ENCODE measurements at regions not wholly inside any gene's neighbourhood (a gene's known extent, or its start where the extent isn't known, plus 50 kb on each side); places are given as distances from the start of the nearest gene placed in this dataset.
A peak's percentile ranks its signal among the peaks of the same experiment; 100 is the strongest.
"Not testable (repeated sequence)": the region's sequence is repeated elsewhere in the genome, so short reads cannot be mapped to it uniquely, and the experiment has no call there.

DNA sequence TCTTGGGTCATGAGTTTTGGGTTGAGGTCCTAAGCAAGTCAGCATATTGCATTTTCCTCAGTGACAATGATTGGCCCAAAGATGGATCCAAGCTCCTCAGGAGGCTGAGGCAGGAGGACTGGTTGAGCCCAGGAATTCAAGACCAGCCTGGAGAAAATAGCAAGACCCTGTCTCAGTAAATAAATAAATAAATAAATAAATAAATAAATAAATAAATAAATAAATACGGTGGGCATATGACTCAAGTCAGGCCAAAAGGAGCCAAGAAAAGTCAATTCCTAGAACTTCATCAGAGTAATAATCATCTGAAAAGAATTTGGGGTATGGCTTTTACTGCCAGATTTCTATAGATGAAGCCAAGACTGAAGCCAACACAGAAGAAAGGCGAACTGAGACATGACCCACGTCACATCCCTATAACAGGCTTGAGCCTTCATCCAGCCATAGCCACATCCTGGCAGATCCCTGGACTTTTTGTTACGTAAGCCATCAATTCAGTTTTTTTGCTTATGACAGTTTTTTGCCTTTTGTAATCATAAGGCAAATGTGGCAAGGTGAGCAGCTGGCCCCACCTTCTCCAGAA is 88.5 kb upstream of the NFASC start:
- DNase-seq = no peak

DNA sequence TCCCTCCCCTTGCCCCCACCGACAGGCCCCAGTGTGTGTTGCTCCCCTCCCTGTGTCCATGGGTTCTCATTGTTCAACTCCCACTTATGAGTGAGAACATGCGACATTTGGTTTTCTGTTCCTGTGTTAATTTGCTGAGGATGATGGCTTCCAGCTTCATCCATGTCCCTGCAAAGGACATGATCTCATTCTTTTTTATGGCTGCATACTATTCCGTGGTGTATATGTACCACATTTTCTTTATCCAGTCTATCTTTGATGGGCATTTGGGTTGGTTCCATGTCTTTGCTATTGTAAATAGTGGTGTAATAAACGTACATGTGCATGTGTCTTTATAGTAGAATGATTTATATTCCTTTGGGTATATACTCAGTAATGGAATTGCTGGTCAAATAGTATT is 85.6 kb upstream of the NFASC start:
- not testable (repeated sequence) for DNase-seq

DNA sequence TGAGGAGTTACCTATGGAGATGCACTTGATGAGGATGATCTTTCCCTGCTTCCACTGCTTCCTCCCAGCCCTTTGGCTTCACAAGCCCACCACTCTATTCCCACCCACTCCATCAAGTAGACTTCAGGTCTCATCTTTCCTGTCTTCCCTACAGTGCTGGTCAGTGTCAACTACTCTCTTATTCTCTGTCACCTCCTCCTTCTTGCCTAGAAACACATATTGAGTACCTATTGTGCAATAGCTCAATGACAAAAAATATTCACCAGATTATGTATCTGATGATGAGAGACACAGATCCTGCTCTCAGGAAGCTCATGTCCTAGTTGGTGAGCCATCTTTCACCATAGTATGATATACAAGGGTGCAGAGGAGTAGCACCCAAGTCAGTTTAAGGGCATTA is 82.2 kb upstream of the NFASC start:
- no peak for DNase-seq

DNA sequence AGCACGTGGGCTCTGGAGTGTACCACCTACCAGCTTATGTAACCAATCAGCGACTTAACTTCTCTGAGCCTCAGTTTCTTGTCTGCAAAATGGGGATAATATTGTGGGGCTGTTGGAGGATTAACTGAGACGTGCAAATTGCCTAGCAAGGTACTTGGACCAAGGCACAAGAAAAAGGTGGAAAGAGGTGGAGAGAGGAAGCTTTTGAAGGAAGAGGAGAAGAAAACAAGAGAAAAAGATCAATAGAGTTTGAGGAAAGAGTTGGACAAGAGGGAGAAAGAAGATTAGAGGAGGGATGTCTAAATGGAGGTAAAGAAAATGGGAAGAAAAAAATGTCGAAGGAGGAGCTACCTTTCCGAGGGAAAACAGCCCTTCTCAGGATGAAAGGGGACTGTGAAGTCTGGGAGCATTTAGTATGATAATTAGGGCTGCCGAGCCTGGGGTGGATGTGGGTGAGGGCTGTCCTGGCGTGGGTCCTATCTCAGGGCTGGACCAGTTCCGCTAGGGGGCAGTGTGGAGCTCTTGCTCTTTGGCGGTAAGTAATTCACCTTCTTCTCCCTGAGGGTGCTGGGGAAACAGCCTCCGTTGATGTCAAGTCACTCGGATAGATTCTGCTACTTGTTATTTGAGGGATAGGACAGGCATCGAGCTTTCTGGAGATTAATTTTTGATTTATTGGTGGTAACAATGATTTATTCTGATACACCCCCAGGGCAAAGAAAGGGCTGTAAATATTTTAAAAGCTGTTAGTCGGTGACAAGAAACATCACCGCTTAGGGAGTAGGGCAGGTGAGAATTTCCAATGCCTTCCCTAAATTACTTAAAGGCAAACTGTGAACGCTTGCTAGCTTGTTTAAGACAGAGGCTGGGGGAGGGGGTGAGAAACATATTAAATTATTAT is 79.0 kb upstream of the NFASC start:
- DNase-seq = peak; percentile 83

DNA sequence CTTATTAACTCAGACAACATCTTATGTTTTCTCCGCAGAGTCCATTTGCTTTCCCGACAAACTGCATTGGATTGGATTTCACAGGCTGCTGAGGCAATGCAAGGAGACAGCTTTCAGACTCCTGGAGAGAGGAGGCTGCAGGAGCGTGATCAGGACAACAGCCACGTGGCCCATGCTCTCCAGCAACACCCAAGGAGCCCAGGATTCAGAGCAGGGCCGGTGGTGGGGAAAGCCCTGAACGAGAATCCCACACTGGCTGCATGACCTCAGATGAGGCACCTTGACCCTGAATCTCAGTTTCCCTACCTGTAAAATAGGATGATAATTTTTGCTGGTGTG is 78.3 kb upstream of the NFASC start:
- DNase-seq = no peak

DNA sequence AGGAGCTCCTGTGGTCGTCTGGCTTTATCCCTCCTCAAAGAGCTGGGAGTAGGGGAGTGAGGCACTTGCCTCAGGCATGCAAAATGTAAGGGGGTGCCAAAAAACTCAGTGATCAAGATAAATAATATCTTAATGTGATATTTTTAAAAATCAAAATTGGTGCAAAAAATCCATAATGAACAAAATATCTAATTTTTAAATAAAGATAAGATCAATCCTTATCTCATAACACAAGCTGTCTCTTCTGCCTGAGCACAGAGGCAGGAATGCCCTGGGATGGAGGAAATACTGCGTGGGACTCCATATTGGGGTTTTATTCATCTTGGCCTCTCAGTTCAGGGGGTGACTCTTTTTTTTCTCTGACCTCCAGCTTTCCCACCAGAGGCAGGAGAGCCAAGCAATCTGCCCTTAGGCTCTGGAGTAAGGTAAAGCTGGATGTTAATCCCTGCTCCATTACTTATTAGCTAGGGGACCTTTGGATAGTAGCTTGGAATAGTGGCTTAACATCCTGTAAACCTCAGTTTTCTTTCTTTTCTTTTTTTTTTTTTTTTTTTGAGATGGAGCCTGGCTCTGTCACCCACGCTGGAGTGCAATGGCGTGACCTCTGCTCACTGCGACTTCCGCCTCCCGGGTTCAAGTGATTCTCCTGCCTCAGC is 77.3 kb upstream of the NFASC start:
- DNase-seq = no peak

DNA sequence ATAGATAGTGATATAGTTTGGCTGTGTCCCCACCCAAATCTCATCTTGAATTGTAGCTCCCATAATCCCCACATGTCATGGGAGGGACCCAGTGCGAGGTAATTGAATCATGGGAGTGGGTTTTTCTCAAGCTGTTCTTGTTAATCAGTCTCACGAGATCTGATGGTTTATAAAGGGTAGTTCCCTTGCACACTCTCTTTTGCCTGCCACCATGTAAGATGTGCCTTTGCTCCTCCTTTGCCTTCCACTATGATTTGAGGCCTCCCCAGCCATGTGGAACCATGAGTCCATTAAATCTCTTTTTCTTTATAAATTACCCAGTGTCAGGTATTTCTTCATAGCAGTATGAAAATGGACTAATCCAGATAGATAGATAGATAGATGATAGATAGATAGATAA is 73.8 kb upstream of the NFASC start:
- not testable (repeated sequence) for DNase-seq

DNA sequence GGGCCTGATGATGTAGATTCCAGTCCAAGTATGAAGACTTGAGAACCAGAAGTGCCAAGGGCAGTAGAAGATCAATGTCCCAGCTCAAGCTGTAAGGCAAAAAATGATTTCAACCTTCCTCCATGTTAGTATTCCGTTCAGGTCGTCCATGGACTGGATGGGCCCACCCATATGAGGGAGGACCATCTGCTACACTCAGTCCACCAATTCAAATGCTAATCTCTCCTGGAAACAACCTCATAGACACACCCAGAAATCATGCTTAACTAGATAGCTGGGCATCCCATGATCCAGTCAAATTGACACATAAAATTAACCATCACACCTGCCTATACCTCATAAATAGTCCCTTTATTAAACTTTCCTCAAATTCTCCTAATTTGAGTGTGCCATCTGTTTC is 73.3 kb upstream of the NFASC start:
- DNase-seq = no peak

DNA sequence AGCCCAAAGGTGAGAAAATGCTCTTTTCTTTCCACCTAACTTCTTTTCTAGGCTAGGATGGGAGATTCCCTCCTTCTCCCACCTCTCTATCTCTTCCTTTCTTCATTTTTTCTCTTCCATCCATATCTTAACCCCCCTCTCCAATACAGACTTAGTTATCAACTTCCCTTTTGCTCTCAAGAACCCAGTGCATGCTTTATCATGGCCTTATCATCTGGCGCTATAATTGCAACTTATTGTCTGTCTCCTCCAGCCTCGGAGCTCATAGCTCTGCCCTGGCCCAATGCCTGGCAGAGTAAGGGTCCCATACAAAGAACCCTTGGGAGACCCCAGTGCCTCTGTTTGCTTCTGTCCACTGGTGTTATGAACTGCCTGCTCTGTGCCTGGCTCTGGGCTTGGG is 71.0 kb upstream of the NFASC start:
- DNase-seq = no peak

DNA sequence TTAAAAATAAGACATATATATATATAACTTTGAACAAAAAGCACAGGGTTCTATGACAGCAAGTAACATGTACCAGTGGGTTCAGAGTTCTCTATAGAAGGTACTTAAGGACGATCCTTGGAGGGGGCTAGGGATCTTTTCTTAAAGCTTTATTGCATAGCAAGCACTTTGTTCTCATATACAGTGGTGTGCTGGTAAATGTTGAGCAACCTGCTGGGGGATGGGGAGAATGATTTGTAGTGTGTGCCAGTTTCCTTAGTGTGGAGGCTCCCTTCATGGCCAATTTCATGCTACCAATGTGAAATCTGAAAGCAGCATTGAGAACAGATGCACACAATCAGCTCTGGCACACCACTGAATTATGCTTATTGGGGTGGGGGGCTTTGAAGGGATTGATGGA is 69.5 kb upstream of the NFASC start:
- no peak for DNase-seq

DNA sequence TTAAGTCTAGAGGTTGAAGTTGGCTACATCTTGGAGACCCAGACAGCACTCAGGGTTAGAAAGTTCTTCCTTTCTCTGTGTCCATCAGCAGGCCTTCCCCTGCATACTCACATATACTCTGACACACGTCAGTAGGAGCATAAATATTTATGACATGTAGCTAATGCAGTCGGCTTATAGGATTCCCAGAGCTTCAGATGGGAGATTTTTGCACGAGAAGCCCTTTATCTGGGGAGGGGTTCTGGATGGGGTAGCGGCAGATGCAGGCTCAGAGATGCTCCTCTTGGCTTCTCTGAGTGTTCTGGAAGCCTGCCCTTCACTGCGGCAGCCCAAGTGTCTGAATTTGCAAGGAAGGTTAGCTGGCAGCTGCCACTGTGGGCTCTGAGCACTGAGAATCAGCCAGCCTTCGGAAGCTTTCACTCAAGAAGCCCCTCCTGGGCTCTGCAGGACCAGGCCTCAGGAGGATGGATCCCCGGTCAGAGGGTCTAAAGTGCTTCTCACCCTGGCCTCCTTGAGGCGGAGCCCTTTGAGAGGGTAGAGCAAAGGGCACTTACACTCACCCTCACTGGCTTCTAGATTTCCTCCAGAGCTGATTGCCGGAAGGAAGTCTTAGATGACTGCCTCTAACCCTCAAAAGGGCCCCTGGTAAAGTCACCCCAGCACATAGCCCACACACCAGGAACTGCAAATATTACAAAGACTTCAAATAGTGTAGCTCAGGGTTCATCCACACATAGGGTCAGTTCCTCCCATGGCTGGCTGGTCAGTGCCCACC is 68.1 kb upstream of the NFASC start:
- DNase-seq = no peak

DNA sequence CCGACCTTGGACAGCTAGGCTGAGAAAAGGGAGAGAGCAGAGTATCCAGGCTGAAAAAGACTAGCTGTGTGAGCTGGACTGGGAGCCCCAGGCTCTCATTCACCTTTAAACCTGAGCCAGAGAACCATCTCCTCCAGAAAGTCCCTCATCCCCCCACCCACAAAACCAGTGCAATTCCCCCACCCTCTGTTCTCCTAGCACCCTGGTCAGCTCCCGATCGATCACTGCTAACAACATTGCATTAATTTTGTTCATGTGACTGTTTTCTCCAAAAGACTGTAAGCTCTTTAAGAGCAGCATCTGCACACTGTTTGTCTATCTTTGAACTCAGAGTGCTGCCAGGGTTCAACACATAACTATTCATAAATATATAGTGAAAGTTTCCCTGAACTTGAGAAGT is 67.1 kb upstream of the NFASC start:
- no peak for DNase-seq

DNA sequence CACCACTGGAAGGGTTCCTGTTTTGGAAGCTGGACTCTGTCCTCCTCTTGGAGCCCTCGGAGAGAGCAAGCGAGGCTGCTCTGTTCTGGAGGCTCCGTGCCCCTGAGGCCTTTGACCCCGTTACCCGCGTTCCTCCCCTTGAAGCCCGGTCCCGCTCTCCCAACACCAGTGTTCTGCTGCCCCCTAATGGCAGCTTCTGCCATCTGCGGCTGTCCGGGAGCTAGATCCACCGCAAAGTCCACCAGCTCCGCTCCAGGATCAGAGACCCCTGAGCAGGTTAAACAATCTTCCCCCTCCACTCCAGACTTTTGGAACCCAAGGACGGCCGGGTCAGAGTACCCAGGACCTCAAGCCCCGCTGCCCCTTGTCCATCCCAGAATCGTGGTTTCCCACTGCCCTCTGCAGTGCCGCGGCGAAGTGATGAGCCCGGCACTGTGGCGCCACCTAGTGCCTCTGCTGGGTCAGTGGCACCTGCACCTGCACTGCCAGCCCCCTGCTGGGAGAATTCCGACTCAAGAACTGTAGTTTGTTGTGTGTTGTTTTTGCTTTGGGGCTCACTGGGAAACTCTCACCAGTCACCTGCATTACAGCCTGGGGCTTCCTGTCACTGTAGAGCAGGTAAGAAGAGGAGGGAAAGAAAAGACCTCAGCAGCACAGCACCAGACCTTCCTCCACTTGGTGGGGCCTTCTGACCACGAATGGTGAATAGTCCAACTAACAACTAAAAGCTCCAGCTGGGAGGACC is 63.5 kb upstream of the NFASC start:
- peak; percentile 87 for DNase-seq

DNA sequence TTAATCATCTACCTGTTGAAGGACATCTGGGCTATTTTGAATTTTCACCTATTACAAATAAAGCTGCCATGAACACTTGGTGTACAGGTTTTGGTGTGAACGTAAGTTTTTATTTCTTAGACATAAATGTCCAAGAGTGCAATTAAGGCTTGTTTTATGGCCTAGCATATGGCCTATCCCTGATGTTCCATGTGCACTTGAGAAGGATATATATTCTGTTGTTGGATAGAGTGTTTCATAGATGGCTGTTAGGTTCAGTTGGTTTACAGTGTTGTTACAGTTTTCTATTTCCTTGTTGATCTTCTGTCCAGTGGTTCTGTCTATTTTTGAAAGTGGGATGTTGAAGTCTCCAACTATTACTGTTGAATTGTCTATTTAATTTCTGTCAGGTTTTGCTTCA is 61.2 kb upstream of the NFASC start:
- DNase-seq = no peak

DNA sequence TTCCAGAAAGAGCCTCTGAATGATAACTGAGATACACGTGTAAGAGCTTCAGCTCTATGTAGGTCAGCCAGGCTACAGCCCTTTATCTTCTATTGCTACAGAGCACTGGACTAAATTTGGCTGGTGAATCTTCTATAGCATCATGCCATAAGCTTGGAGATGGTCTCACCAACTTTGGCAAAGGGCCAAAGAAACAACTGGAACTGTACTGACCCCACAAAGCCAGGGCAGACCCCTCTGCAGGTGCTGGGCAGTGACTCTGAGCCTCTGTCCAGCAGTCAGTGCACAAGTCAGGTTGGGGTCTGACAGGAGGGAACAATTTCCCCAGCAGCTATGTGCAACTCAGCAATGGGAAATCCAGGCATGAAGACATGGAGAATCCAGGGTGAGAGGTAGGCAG is 57.8 kb upstream of the NFASC start:
- no peak for DNase-seq

DNA sequence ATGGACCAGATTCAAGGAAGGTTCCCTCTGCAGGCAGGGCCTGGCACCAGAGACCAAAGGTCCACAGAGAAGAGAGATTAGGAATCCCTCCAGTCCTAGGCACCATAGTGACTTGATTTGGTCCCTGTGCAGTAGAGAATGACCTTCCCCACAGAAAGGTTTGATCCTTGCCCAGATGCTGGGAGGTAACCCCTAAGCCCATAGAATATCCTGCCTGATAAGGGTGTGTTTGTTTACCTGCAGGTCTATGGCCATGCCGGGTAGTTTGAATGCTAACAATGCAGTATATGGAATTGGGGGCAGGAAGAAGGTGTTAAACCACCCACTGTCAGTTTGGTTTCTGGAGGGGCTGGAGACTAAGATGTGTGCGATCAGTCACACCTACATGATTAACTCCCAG is 57.1 kb upstream of the NFASC start:
- no peak for DNase-seq

DNA sequence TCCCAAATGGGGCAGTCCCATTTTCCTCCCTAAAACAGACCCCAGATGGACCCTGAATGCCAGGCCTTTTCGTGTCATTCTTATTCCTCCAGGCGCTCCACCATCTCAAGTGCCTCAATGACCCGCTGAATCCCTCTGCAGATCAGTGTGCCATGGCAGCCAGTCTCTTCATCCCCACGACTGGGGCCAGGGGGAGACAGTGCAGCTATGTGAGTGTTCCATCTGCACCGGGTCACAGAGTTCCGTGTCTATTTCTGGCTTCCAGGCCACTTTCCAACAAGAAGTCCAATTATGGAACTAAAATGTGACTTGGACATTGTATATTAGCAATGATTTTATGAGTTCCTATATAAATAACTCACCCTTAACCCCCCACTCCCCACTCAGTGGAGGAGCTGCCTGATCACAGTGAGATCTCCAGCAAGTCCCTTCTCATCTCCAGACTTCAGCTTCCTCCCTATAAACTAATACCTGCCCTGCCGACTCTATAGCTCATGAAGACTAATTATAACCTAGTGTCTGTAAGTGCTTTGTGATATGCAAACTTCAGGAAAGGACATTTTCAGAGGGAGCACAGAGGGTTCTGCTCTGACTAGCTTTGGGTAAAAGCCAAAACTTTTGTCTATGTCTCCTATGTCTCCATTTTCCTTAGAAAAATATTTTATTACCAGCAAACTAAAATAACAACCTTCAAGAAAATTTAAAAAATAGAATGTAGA is 56.3 kb upstream of the NFASC start:
- DNase-seq = no peak

DNA sequence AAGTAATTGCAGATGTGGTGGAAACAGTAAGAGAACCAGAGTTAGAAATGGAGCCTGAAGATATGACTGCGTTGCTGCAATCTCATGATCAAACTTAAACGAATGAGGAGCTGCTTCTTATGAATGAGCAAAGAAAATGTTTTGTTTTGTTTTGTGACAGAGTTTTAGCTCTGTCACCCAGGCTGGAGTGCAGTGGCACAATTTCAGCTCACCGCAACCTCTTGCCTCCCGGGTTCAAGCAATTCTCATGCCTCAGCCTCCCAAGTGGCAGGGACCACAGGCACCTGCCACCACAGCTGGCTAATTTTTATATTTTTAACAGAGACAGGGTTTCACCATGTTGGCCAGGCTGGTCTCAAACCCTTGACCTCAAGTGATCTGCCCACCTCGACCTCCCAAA is 53.3 kb upstream of the NFASC start:
- no peak for DNase-seq

DNA sequence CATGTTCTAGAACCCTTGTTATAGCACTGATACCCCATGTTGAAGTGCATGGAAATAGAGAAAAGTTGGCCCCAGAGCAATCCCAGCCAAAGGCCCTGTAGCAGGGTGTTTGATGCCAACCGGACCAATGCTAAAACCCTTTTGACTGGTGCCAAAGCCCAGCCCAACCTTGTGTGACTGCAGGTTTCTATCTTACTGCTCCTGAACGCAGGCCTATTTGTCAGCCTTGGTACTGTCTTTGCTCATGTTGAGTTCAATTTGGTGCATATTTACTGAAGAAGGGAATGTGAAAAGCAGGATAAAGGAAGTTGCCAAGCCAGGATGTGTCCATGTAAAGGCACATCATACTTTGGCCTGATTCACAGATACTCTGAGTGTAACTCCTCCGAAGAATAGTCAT is 51.7 kb upstream of the NFASC start:
- no peak for DNase-seq

DNA sequence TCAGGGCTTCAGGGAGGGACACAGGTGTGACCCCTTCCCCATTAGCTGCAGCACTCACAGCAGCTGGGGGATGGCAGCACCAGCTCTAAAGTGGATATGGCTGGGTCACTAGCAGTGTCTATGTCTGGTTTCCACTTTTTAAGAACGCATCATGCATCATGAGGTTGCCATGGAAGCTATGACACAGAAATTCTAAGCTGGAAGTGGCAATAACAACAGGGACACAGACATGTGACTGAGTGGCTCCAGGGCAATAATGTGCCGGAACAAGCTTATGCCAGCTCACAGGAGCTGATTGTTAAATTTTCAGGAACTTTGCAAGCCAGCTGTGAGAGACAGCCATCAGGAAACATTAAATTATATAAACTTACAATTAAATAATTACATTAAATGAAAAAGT is 51.2 kb upstream of the NFASC start:
- DNase-seq = no peak

Measured in dermis blood vessel endothelial cell (primary cell).